GM03348 (cell line): ENCODE measurements at regions not wholly inside any gene's neighbourhood (a gene's known extent, or its start where the extent isn't known, plus 50 kb on each side); places are given as distances from the start of the nearest gene placed in this dataset.
"Not testable (repeated sequence)": the region's sequence is repeated elsewhere in the genome, so short reads cannot be mapped to it uniquely, and the experiment has no call there.

ENCODE experiments used
- DNase-seq: peaks from one replicate; pipeline ENCODE4 v3.0.0; 2012; ENCODE audit warnings: low spot score

- DNase-seq = no peak
Measured at GRCh38 chrX:40891798-40892197, 156.5 kb upstream of the MED14 start.

GRCh38 chrX:40893251-40893910, 158.0 kb upstream of the MED14 start:
- DNase-seq = no peak

DNA sequence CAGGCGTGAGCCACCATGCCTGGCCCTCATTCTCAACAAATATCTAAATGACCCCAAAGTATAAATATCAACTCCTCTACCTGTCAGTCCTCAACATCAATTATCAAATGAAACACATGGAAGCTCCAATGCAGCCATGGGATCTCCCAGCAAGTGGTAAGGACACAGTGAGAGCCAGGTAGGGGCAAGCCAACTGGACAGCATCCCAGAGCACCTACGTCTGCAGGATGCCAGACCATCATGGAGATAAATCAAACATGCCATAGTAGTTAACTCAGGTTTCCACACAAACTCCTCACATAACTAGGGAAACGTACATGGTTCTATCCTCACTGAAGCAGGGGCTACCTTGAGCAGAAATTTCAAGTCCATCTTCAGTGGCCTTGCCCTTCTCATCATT, 159.9 kb upstream of the MED14 start:
- DNase-seq = no peak

DNA sequence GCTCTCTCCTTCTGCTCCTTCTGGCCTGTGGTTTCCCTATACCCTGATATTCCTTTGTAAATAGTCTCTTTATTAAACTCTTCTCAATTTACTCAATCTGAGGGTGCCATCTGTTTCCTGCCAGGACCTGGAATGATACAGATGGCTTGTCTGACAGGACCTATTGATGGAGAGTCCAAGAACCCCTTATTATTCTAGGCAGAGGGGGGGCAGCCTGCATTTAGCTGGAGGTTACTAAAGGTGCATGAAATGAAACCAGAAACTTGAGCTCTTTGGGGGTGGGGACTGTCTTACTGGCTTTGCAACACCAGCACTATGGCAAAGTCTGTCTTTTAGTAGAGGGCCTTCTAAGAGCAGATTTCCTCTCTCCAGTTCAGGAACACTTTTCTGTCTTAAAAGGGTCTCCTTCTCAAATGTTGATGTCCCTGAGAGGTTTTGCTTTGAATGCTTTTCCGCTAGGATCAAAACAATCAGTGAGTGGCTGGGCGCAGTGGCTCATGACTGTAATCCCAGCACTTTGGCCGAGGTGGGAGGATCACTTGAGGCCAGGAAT, 162.5 kb upstream of the MED14 start:
- DNase-seq = no peak

- DNase-seq = not testable (repeated sequence)
Measured at GRCh38 chrX:40904739-40905138, 169.4 kb upstream of the MED14 start.

GRCh38 chrX:40908026-40908425, 172.7 kb upstream of the MED14 start:
- no peak for DNase-seq

DNA sequence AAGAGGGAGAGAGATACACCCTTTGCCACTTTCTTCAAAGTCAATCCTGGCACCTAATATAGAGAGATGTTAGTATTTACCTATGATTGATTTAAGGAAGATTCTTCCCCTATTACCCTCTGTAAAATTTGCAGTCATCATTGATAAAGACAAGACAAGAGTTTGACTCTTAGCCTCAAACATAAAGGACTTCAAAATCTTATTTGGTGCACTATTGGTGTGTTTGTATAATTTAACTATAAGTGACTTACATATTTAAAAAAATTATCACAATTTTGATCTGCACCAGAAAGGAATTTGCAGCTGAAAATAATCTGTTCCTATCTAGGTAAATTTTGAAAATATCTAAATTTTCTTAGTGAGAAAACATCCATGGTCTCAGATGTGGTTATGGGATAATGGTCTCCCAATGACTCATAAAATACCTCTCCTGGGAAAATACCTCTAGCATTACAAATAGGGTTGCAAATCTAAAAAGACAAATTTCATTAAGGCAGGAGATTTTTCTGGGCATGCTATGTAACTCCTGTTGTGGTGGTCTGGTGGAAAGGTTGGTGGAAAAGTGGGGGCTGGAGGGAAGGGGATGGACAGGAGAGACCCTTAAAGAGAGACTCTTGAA, 173.6 kb upstream of the MED14 start:
- peak; percentile 55 for DNase-seq

DNA sequence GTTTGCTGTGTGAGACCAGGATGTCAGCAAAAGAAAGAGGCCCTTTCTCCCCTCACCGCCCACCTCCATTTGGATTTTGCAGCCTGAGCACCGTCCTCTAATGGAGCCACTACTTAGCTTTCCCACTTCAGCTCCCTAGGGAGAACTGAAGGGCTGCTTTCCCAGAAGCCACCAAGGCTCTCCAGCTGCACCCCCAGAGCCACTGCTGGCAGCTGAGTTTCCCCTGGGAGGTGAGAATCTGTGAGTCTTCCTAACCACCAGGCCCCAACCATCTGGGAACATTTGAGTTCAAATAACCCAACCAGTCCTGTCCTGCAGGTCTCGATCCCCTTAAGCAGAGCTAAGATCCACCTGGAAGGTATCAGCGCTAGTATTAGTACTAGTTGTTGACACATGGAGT, 173.1 kb upstream of the USP9X start:
- no peak for DNase-seq

GRCh38 chrX:40912576-40912975, 172.7 kb upstream of the USP9X start:
- DNase-seq = no peak

GRCh38 chrX:40920351-40920750, 164.9 kb upstream of the USP9X start:
- DNase-seq = no peak

- DNase-seq = peak; percentile 5
Measured at GRCh38 chrX:40922307-40922706, 162.9 kb upstream of the USP9X start.

DNA sequence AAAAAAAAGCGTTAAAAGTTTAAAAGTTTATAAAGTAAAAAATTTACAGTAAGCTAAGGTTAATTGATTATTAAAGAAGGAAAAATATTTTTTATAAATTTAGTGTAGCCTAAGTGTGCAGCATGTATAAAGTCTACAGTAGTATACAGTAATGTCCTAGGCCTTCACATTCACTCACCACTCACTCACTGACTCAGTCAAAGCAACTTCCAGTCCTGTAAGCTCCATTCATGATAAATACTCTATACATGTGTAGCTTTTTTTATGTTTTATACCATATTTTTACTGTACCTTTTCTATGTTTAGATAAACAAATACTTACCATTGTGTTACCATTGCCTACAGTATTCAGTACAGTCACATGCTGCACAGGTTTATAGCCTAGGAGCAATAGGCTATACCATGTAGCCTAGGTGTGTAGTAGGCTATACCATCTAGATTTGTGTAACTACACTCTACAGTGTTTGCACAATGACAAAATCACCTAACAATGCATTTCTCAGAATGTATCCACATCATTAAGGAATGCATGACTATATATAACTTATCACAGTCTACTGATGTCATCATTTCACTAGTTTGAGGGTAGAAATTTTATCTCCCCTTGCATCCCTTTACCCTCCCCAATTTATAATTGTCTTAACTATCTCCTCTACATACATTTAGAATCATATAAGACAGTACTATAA, 158.4 kb upstream of the USP9X start:
- DNase-seq = not testable (repeated sequence)

DNA sequence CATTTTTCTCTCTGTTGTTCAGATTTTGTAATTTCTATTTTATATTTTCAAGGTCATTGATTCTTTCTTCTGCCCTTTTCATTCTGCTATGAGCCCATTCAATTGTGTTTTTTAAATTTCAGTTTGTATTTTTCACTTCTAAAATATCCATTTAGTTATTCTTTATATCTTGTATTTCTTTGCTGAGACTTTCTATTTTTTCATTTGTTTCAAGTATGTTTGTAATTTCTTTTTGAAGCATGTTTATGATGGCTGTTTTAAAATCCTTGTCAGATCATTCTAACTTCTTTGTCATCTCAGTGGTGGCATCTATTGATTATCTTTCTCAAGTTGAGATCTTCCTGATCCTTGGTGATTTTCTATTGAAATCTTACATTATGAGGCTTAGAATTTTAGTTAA, 157.2 kb upstream of the USP9X start:
- no peak for DNase-seq

DNA sequence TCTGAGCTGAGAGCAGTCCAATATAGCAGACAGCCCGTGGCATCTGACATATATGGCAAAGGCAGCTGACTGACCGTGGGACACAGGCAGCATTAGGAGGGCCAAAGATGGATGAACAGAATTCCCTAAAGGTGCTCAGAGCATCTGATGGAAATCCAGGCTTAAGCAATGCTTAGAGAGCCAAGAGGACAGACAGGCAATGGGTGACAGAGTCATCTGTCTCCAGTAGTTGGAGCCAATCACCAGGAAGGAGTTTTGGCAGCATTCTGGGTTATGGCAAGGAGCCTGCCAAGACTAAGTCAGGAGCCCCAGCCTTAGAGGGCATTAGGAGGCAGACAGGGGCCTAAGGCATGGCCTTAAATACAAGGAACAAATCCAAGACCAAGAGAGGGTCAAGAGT, 153.3 kb upstream of the USP9X start:
- DNase-seq = no peak

GRCh38 chrX:40933132-40933705, 152.0 kb upstream of the USP9X start:
- no peak for DNase-seq

DNA sequence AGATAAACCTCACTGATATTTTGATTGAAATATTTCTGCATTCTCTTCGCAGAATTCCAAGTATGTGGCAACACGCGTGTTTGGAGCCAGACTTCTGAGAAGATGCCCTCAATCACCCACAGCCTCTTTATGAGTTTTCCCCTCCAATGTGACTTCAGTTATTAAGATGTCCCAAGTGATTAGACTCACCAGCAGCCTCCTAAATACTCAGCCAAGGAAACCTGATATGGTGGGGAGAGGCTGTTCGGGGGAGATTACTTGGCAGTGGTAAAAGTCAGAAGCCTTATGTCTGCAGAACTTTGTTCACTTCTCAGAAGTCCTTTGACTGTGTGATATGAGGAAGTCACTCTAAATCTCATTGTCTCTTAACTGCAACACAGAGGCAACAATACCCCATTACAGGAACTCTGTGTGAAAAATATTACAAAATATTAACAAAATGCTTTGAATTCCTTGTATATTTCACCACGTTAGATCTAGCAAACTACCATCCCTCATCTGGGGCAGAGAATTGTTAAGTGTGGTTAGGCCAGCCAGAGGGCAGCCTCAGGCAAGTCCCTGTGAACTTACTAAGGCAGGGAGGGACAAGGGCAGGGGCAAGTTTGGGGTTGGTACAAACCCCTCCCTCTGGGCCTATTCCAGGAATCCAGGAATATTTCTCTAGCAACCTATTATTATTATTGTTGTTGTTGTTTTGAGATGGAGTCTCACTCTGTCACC, 151.4 kb upstream of the USP9X start:
- DNase-seq = peak; percentile 52

- DNase-seq = no peak
Measured at GRCh38 chrX:40936827-40937226, 148.4 kb upstream of the USP9X start.

GRCh38 chrX:40938423-40938822, 146.8 kb upstream of the USP9X start:
- no peak for DNase-seq

- no peak for DNase-seq
Measured at GRCh38 chrX:40943093-40943641, 142.1 kb upstream of the USP9X start.

- peak; percentile 56 for DNase-seq
Measured at GRCh38 chrX:40945361-40945713, 139.9 kb upstream of the USP9X start.

DNA sequence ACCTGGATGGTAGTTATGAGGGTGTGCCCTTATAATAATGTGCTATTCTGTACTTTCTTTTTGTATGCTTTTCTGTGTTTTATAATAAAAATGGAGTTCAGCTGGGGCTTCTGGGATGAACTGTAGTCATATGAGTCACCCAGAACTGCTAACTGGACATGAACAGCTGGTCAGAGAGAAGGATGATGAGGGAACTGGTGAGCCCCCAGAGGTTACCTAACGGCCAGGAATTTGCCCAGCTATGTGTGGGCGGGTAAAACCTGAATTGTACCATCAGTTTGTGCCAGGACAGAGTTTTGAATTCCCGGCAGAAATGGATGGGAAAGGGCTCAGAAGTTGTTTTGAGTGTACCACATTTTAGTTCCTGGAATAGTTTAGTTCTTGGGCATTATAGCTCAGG, 138.0 kb upstream of the USP9X start:
- DNase-seq = peak; percentile 22

- no peak for DNase-seq
Measured at GRCh38 chrX:40949071-40949470, 136.2 kb upstream of the USP9X start.
